ENCODE measurements at regions not wholly inside any gene's neighbourhood (a gene's known extent, or its start where the extent isn't known, plus 50 kb on each side); places are given as distances from the start of the nearest gene placed in this dataset.

DNA sequence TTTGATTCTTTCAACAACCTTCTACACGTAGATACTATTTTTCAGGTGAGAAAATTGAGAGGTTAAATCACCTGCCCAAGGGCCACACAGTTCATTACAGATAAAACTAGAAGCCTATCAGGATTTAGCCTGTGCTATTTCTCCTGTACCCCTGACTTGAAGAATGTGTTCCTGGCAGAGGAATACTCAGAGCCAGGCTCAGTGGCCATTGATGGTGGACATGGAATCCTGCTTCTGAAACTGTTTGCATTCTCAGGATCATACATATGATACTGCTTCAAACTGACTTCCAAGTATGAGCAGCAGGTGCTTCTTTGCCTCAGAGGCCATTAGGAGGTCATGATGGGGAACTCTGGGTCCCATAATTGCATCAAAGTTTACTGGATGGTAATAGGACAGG is 348.6 kb downstream of the ADRA2A start:
- DNase-seq (ENCODE audit: low spot score) = no peak
- Histone ChIP-seq H3K27ac (no peak overlapping the region), H3K4me3 (no peak overlapping the region)
- TF ChIP-seq, protein P1, sequence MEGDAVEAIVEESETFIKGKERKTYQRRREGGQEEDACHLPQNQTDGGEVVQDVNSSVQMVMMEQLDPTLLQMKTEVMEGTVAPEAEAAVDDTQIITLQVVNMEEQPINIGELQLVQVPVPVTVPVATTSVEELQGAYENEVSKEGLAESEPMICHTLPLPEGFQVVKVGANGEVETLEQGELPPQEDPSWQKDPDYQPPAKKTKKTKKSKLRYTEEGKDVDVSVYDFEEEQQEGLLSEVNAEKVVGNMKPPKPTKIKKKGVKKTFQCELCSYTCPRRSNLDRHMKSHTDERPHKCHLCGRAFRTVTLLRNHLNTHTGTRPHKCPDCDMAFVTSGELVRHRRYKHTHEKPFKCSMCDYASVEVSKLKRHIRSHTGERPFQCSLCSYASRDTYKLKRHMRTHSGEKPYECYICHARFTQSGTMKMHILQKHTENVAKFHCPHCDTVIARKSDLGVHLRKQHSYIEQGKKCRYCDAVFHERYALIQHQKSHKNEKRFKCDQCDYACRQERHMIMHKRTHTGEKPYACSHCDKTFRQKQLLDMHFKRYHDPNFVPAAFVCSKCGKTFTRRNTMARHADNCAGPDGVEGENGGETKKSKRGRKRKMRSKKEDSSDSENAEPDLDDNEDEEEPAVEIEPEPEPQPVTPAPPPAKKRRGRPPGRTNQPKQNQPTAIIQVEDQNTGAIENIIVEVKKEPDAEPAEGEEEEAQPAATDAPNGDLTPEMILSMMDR (IDR thresholded peaks at IDR 0.05) = no peak

DNA sequence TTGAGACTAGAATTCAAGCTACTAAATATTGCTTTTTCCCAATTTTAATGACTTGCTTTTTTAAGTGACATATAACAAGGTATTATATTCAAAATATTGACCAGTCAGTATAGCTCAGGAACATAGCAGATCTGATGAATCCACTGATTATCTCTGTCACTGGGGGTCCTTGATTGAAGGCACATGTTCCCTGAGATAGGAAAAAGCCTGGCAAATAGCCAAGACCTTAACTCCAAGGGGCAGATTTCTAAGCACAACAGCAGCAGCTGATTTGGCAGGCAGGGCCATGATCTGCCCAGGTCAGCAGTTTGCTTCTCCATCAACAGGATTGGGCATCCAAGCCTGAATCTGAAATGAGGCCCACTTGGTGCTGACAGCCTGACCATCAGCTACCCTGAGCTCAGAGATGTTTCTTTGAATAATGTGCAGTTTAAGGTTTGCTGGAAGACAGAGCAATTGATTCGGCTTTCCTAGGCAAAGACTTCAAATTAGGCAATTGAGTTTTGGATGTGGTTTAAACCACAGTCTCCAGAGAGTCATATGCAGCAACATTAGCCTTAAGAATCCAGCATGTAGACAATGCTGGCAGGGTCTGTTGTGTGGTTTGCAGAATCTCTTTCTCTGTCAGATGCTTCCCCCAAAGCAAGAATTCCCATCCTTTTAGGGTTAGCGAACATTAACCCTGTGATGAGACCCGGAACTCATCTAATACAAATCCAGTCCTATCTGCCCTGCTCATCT is 352.6 kb downstream of the ADRA2A start:
- no peak overlapping the region for H3K4me3 ChIP-seq
- TF ChIP-seq, protein P1 (IDR thresholded peaks at IDR 0.05) = no peak
- DNase-seq (ENCODE audit: low spot score) = no peak
- H3K27ac ChIP-seq = no peak overlapping the region

DNA sequence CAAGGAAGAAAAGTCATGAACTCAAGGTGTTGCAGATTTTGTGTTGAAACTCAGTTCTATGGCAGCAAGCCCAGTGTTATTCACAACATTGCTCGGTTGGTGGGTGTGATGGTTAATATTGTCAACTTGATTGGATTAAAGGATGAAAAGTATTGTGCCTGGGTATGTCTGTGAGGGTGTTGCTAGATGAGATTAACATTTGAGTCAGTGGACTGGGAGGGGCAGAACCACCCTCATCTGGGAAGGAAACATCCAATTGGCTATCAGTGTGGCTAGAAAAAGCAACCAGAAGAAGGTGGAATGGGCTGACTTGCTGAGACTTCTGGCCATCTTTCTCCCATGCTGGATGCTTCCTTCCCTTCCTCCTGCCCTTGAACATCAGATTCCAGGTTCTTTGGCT is 353.2 kb downstream of the ADRA2A start:
- DNase-seq (ENCODE audit: low spot score) = no peak
- Histone ChIP-seq H3K4me3 (no peak overlapping the region), H3K27ac (no peak overlapping the region)
- TF ChIP-seq, protein P1 (IDR thresholded peaks at IDR 0.05) = no peak

DNA sequence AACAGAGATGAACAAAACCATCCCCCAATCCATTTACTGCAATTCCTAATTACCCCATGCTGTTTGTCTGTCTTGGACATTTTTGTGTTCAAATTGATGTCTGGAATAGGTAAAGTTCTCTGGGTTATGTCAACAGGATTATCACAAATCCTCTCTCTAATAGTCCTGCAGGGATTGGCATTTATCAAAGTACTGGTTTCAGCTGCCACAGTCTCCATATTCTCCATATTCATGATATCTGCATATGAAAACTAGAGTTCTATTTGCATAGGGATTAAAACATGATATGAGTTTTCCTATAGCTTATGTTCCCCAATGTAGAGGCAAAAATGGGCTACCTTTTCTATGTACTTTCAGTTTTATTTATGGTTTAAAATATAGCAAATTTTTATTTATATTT is 355.8 kb downstream of the ADRA2A start:
- Histone ChIP-seq H3K27ac (no peak overlapping the region), H3K4me3 (no peak overlapping the region)
- no peak for DNase-seq (ENCODE audit: low spot score)
- TF ChIP-seq, protein P1 (IDR thresholded peaks at IDR 0.05) = no peak

DNA sequence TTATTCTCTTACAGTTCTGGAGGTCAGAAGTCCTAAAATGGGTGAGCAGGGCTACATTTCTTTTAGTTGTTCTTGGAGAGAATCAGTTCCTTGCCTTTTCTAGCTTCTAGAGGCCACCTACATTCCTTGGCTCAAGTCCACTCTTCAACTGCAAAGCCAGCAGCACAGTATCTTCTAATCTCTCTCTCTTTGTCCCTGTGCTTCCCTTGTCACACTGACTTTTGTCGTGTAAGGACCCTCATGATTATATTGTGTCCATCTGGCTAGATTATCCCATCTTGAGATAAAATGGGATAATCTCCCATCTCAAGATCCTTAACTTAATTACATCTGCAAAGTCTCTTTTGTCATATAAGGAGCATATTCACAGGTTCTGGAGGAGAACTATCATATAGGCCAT is 359.0 kb downstream of the ADRA2A start:
- H3K4me3 ChIP-seq = no peak overlapping the region
- H3K27ac ChIP-seq = no peak overlapping the region
- no peak for DNase-seq (ENCODE audit: low spot score)
- TF ChIP-seq, protein P1 (IDR thresholded peaks at IDR 0.05) = no peak

DNA sequence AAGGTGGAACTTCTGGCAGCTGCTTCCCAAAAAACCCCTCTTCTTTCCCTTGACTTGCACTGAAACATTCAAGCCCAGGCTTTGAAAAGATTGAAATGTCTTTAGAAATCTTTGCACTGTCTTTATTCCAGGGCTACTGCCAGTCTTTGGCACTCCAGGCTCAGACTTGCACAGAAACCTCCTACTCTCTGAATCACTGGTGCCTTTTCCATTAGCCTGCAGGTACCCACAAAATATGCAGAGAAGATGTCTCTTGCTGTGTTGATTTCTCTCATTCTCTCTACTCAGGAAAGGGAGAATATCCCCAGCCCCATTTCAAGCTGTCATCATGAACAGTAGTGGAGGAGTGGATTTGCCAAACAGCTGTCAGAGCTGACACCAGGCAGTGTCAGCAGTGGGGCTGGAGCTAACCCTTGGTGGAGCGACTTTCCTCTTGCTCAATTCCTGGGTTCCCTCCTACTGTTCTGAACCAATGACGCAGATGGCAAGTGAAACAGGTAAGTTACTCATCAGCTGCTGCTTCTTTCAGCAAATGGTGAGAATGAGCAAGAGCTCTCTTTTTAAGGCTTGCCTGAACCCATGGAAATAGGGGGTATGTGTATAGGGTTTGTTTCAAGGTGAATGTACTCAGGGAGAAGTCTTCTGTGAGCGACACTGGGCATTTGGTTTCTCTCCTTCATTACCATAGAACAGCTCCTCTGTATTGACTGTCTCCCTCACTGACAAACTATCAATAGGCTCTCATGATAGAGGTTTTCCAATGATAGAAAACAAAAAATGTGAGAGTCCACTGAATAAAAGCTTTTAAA is 362.4 kb downstream of the ADRA2A start:
- H3K4me3 ChIP-seq = no peak overlapping the region
- TF ChIP-seq, protein P1 (IDR thresholded peaks at IDR 0.05) = no peak
- DNase-seq (ENCODE audit: low spot score) = no peak
- H3K27ac ChIP-seq = no peak overlapping the region

DNA sequence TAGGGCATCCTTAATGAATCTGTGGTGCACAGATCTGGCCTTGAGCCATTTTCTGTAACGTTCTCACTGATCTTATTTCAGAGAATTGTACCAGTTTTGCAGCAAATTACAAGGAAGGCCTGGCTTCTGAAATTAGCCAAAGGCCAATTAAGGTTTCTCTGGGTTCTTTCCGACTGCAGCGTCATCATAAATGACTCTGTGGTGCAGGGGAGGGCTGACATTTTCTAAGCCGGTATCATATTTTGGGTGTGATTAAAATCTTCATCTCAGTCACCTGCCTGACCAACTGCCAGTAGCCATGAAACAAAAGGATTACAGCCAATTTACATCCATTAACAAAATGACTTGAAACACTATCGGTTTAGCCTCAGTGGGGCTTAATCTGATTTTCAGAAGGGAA is 363.7 kb downstream of the ADRA2A start:
- H3K27ac ChIP-seq = no peak overlapping the region
- H3K4me3 ChIP-seq = no peak overlapping the region
- TF ChIP-seq, protein P1 (IDR thresholded peaks at IDR 0.05) = no peak
- no peak for DNase-seq (ENCODE audit: low spot score)
